ENCODE measurements at regions not wholly inside any gene's neighbourhood (a gene's known extent, or its start where the extent isn't known, plus 50 kb on each side); places are given as distances from the start of the nearest gene placed in this dataset.

DNA sequence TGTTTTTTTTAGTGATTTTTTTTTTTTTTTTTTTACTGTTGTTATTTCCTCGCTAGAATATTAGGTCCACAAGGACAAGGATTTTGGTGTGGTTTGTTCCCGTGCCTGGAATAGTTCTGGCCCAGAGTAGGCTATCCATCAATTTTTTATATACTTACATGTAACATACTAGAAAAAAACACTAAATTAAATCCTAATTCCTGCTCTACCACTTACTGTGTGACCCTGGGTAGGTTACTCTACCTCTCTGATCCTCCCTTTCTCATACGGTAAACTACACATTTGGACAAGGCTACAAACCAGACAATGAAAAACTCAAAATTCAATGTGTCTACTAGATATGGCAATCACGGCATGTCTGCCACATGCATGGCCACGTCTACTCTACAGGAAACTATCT, 141.3 kb upstream of the ABCA1 start:
- Histone ChIP-seq H3K4me3 (replicated peaks in 1 of 3; ENCODE audit: low read depth in 2 of 3, low read length in 3 of 3) (no peak overlapping the region), H4K20me1 (ENCODE audit: insufficient read depth, low read length) (no peaks in the 10 kb centered on the region), H3K9ac (ENCODE audit: insufficient read depth, low read length, poor library complexity, severe bottlenecking) (no peak overlapping the region), H3K36me3 (replicated peaks in 1 of 2; ENCODE audit: control insufficient read depth in 1 of 2, insufficient read depth in 2 of 2, low read length in 2 of 2) (no peaks in the 10 kb centered on the region), H3K27ac (ENCODE audit: low read depth in 1 of 2, low read length in 2 of 2) (no peak overlapping the region), H3K4me2 (replicated peaks; ENCODE audit: extremely low read depth, low read length, poor library complexity, severe bottlenecking) (no peak overlapping the region), H2AFZ (ENCODE audit: insufficient read depth, low read depth, low read length, poor library complexity, severe bottlenecking) (no peak overlapping the region), H3K79me2 (ENCODE audit: insufficient read depth, low read length) (no peaks in the 10 kb centered on the region), H3K4me1 (ENCODE audit: control insufficient read depth in 1 of 2, insufficient read depth in 2 of 2, low read length in 2 of 2) (peaks cover 36 to 39% of the 10 kb centered on the region in 2 donors), H3K27me3 (ENCODE audit: control insufficient read depth in 2 of 2, insufficient read depth in 2 of 2, low read length in 2 of 2) (no peaks in the 10 kb centered on the region), H3K9me3 (replicated peaks in 1 of 2; ENCODE audit: control insufficient read depth in 1 of 2, insufficient read depth in 1 of 2, low read length in 2 of 2) (no peaks in the 10 kb centered on the region)
- TF ChIP-seq, protein P1, sequence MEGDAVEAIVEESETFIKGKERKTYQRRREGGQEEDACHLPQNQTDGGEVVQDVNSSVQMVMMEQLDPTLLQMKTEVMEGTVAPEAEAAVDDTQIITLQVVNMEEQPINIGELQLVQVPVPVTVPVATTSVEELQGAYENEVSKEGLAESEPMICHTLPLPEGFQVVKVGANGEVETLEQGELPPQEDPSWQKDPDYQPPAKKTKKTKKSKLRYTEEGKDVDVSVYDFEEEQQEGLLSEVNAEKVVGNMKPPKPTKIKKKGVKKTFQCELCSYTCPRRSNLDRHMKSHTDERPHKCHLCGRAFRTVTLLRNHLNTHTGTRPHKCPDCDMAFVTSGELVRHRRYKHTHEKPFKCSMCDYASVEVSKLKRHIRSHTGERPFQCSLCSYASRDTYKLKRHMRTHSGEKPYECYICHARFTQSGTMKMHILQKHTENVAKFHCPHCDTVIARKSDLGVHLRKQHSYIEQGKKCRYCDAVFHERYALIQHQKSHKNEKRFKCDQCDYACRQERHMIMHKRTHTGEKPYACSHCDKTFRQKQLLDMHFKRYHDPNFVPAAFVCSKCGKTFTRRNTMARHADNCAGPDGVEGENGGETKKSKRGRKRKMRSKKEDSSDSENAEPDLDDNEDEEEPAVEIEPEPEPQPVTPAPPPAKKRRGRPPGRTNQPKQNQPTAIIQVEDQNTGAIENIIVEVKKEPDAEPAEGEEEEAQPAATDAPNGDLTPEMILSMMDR (IDR thresholded peaks at IDR 0.05): no peak
- Mint-ChIP-seq H3K36me3 (peaks cover 0 to 3% of the 10 kb centered on the region in 2 donors), H3K4me3 (no peak overlapping the region), H3K27ac (no peak overlapping the region), H3K4me1 (peaks cover 40% of the 10 kb centered on the region), H3K9me3 (peaks cover 0 to 2% (median 0%) of the 10 kb centered on the region in 7 donors), H3K27me3 (ENCODE audit: low read depth in 3 of 3) (peaks cover 0 to 3% (median 0%) of the 10 kb centered on the region in 3 donors)
- intact Hi-C loops (cut with micrococcal nuclease): loop anchor here (5.0 to 10.0 kb wide), 4 partner anchors 48 to 194 kb away; no protein-coding TSS in a partner anchor
- 95% methylated on average over 3 of the region's 5 CpGs for WGBS (ENCODE audit: insufficient coverage)
- no peak for DNase-seq

DNA sequence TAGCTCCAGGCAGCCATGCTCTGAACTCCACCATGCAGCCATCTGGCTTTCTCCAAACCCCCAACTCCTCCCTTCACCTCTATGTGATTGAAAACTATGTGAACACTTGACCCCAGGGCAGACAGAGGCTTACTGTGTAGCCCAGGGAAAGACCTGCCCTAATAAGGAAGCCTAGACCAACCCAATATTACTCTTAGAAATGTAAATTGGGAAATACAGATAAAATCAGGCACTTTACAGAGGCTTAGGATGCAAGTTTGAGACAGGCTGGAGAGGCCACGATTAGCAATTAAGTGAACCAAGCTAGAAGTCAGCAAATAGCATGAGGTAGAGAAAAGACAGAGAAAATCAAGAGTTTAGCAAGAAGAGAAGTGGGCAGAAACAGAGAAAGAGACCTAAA, 141.7 kb upstream of the ABCA1 start:
- Histone ChIP-seq H3K27ac (ENCODE audit: low read depth in 1 of 2, low read length in 2 of 2) (no peak overlapping the region), H3K36me3 (replicated peaks in 1 of 2; ENCODE audit: control insufficient read depth in 1 of 2, insufficient read depth in 2 of 2, low read length in 2 of 2) (no peaks in the 10 kb centered on the region), H3K9me3 (replicated peaks in 1 of 2; ENCODE audit: control insufficient read depth in 1 of 2, insufficient read depth in 1 of 2, low read length in 2 of 2) (no peaks in the 10 kb centered on the region), H3K27me3 (ENCODE audit: control insufficient read depth in 2 of 2, insufficient read depth in 2 of 2, low read length in 2 of 2) (no peaks in the 10 kb centered on the region), H3K4me1 (ENCODE audit: control insufficient read depth in 1 of 2, insufficient read depth in 2 of 2, low read length in 2 of 2) (peaks cover 32 to 35% of the 10 kb centered on the region in 2 donors), H4K20me1 (ENCODE audit: insufficient read depth, low read length) (no peaks in the 10 kb centered on the region), H3K4me2 (replicated peaks; ENCODE audit: extremely low read depth, low read length, poor library complexity, severe bottlenecking) (no peak overlapping the region), H2AFZ (ENCODE audit: insufficient read depth, low read depth, low read length, poor library complexity, severe bottlenecking) (no peak overlapping the region), H3K9ac (ENCODE audit: insufficient read depth, low read length, poor library complexity, severe bottlenecking) (no peak overlapping the region), H3K4me3 (replicated peaks in 1 of 3; ENCODE audit: low read depth in 2 of 3, low read length in 3 of 3) (no peak overlapping the region), H3K79me2 (ENCODE audit: insufficient read depth, low read length) (no peaks in the 10 kb centered on the region)
- peaks cover 0 to 2% (median 0%) of the 10 kb centered on the region in 7 donors for H3K9me3 Mint-ChIP-seq
- DNase-seq: no peak
- TF ChIP-seq, protein P1 (IDR thresholded peaks at IDR 0.05): no peak
- no peak overlapping the region for H3K4me3 Mint-ChIP-seq
- peaks cover 0 to 3% of the 10 kb centered on the region in 2 donors for H3K36me3 Mint-ChIP-seq
- H3K27ac Mint-ChIP-seq: peak overlapping the region in 1 of 7 donors; percentile 15
- peaks cover 39% of the 10 kb centered on the region for H3K4me1 Mint-ChIP-seq
- H3K27me3 Mint-ChIP-seq (ENCODE audit: low read depth in 3 of 3): peaks cover 0 to 3% (median 2%) of the 10 kb centered on the region in 3 donors
- intact Hi-C loops (cut with micrococcal nuclease): loop anchor here (5.0 to 10.0 kb wide), 4 partner anchors 48 to 195 kb away; no protein-coding TSS in a partner anchor
- WGBS (ENCODE audit: insufficient coverage): no CpG with 5 or more reads among the region's 1 CpG

Data from CD14-positive monocyte (primary cell).